HG03064 (cell line): ENCODE measurements at regions not wholly inside any gene's neighbourhood (a gene's known extent, or its start where the extent isn't known, plus 50 kb on each side); places are given as distances from the start of the nearest gene placed in this dataset.
A peak's percentile ranks its signal among the peaks of the same experiment; 100 is the strongest.

Experiments used
- ATAC-seq: cut with Tn5 transposase; IDR thresholded peaks from one replicate; pipeline ENCODE4 v1.9.1; 2021; ENCODE audit warnings: low read depth; ENCODE audit not compliant: unreplicated experiment

- ATAC-seq: no peak
Observed at GRCh38 chr12:93173178-93173957, 204.4 kb upstream of the NUDT4 start.

GRCh38 chr12:93174048-93174447 is 203.7 kb upstream of the NUDT4 start:
- ATAC-seq: no peak

GRCh38 chr12:93174473-93174872 is 203.3 kb upstream of the NUDT4 start:
- no peak for ATAC-seq

- no peak for ATAC-seq
Observed at GRCh38 chr12:93176165-93176564, 201.6 kb upstream of the NUDT4 start.

GRCh38 chr12:93176610-93177126 is 201.1 kb upstream of the NUDT4 start:
- ATAC-seq: no peak

GRCh38 chr12:93177208-93178153 is 200.2 kb upstream of the NUDT4 start:
- no peak for ATAC-seq

GRCh38 chr12:93178154-93178878 is 199.4 kb upstream of the NUDT4 start:
- no peak for ATAC-seq

- no peak for ATAC-seq
Observed at GRCh38 chr12:93179792-93180191, 197.9 kb upstream of the NUDT4 start.

- ATAC-seq: no peak
Observed at GRCh38 chr12:93180566-93180965, 197.2 kb upstream of the NUDT4 start.

- ATAC-seq: no peak
Observed at GRCh38 chr12:93181409-93181965, 196.2 kb upstream of the NUDT4 start.

- peak; percentile 82 for ATAC-seq
Observed at GRCh38 chr12:93183940-93184671, 193.6 kb upstream of the NUDT4 start.

- peak; percentile 27 for ATAC-seq
Observed at GRCh38 chr12:93184672-93185368, 192.9 kb upstream of the NUDT4 start.

GRCh38 chr12:93185369-93185741 is 192.4 kb upstream of the NUDT4 start:
- ATAC-seq: no peak

GRCh38 chr12:93186131-93186530 is 191.6 kb upstream of the NUDT4 start:
- ATAC-seq: no peak

- no peak for ATAC-seq
Observed at GRCh38 chr12:93186621-93187020, 191.1 kb upstream of the NUDT4 start.

- no peak for ATAC-seq
Observed at GRCh38 chr12:93191423-93191822, 186.3 kb upstream of the NUDT4 start.

- no peak for ATAC-seq
Observed at GRCh38 chr12:93191956-93192355, 185.8 kb upstream of the NUDT4 start.

- ATAC-seq: no peak
Observed at GRCh38 chr12:93192878-93193277, 184.8 kb upstream of the NUDT4 start.

- no peak for ATAC-seq
Observed at GRCh38 chr12:93195511-93195910, 182.2 kb upstream of the NUDT4 start.
